Lung microvascular endothelial cell (primary cell): ENCODE measurements at regions not wholly inside any gene's neighbourhood (a gene's known extent, or its start where the extent isn't known, plus 50 kb on each side); places are given as distances from the start of the nearest gene placed in this dataset.
"Not testable (repeated sequence)": the region's sequence is repeated elsewhere in the genome, so short reads cannot be mapped to it uniquely, and the experiment has no call there.

Experiments used
- DNase-seq, 2 donors: peaks; one replicate each; pipeline versions ENCODE4 v3.0.0 to v3.0.0-alpha.2; 2010; ENCODE audit warnings: low read depth in 2 of 2

DNA sequence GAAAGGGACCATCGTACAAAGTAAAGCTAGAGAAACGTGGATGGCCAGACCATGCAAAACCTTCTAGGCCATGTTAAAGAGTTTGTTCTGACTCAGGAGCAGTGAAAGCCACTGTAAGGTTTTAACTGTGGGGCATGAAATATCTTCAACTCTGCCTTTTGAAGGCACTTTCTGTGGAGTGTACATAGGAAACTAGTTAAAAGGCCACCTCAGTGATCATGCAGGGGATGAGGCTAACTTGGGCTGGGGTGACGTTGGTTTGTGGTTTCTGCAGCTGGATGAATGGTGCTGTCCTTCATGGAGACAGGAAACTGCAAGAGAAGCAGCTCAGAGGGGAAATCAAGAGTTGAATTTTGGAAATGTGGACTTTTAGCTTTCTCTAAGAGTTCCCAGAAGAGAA is 190.7 kb downstream of the CDCA7 start:
- peak in 1 of 2 donors; percentile 2 for DNase-seq

- no peak for DNase-seq
Measured at GRCh38 chr2:173547499-173547898, 192.8 kb downstream of the CDCA7 start.

- DNase-seq = peak in 1 of 2 donors; percentile 8
Measured at GRCh38 chr2:173550143-173550542, 195.5 kb downstream of the CDCA7 start.

DNA sequence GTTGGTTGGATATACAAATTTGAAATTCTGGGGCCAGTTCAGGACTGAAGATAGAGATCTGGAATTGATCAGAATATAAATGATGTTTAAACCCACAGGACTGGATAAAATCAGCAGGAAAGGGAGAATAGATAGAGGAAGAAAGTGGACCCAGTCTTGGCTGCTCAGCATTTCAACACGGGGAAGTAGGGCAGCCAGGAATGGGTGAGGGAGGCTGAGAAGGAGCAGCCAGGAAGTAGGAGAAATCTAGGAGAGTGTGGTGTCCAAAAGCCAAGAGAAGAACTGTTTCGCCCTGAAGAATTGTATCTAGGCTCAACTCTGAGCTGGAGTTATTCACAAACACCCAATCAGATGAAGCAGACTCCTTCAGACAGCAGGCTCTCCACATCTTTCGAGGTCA is 197.9 kb downstream of the CDCA7 start:
- DNase-seq = no peak

- no peak for DNase-seq
Measured at GRCh38 chr2:173553593-173553992, 198.9 kb downstream of the CDCA7 start.

DNA sequence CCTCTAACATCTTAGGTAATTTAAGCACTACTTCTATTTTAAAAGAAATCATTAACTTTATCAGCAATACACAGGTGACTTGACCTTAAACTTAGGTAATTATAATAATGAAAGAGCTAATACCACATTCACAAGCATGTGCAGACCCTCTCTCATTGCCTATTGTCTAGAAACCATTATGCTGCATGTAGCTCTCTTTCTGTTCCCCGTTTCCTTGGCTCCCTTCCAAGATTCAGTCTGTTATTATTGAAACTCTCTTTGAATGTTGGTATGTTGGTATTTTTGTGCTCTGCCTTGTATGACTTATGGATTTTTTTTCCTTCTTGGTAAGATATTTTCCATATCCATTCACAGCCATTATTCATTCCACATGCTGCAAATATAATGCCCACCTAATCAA is 201.2 kb downstream of the CDCA7 start:
- peak; percentile 50 to 81 for DNase-seq

- DNase-seq = no peak
Measured at GRCh38 chr2:173556816-173557215, 202.1 kb downstream of the CDCA7 start.

- DNase-seq = no peak
Measured at GRCh38 chr2:173557497-173557896, 202.8 kb downstream of the CDCA7 start.

DNA sequence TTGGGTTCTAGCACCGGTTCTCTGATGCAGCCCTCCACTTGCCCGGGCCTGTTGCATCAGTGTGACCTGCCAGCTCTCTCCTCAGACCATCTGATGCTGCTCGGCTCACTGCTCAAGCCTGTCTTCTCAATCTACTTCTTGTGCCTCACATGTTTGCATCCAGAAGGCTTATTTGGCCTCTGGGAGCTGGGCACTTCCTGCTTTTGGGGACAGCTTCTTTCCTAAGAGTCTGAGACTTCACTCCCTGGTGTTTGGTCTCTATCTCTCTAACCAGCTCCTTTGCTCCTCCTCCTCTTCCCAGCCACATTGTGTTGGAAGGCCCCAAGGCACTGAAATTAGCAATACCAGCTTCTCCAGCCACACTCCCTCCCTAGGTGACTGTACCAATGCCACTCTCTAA is 212.8 kb downstream of the CDCA7 start:
- DNase-seq = no peak

GRCh38 chr2:173568054-173568453 is 213.4 kb downstream of the CDCA7 start:
- peak; percentile 23 to 49 for DNase-seq

DNA sequence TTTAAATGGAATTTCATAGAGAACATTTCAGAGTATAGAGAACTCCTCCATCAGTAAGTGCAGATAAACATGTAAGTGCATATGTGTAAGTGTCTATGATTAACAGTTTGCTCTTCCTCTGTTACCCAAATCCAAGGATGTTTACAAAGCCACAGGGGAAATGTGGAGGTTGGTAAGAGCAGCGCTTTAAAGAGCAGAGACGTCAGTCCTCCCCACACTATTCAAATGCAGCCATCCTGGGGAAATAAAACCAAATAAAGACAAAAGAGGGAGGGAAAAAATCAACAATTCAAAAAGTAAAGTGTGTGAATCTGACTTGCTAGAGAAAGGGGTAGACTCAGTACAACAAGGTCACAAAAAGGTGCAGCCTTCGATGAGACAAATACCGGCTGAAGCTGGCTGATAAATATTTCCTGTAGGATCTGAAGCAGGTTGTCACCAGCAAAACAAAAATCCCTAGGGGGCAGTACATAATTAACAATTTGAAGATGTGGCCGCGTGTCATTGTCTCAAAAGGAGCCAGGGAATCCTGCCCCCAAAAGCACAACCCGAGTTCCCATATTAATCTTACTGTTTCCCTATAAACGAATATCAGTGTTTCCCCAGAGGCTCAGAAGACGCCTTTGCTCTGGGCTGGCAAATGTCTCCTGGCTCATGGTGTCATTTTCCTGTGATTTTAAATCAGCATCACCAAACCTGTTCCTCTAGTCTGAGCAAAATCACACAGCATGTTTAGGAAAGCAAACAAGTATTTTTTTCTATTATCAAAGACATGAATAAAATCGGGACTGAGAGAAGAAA is 216.5 kb downstream of the CDCA7 start:
- DNase-seq = peak; percentile 47 to 54

GRCh38 chr2:173571887-173572680 is 217.4 kb downstream of the CDCA7 start:
- no peak for DNase-seq

GRCh38 chr2:173572848-173573247 is 218.2 kb downstream of the CDCA7 start:
- no peak for DNase-seq

DNA sequence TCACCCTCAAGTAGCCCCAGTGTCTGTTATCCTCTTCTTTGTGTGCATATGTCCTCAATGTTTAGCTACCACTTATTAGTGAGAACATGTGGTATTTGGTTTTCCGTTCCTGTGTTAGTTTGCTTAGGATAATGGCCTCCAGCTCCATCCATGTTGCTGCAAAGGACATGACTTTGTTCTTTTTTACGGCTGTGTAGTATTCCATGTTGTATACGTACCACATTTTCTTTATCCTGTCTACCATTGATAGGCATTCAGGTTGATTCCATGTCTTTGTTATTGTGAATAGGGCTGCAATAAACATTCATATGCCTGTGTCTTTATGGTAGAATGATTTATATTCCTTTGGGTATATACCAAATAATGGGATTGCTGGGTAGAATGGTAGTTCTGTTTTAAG is 219.1 kb downstream of the CDCA7 start:
- not testable (repeated sequence) for DNase-seq

- peak; percentile 62 to 71 for DNase-seq
Measured at GRCh38 chr2:173574324-173575112, 219.8 kb downstream of the CDCA7 start.

GRCh38 chr2:173578404-173579107 is 223.9 kb downstream of the CDCA7 start:
- DNase-seq = peak in 1 of 2 donors; percentile 52

DNA sequence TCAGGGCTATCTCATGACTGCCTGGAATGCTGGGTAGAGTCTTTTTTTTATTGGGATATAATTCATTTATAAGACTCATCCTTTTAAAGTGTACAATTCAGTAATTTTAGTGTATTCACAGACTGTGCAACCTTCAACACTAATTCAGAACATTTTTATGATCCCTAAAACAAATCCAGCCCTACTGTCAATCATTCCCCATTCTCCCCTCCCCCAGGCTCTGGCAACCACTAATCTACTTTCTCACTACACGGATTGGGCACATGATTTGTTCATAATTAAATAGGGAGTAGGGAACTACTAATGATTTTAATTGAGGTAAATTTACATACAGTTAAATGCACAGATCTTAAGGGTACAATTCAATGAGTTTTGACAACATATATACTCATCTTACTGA is 225.7 kb downstream of the CDCA7 start:
- DNase-seq = no peak

- no peak for DNase-seq
Measured at GRCh38 chr2:173580956-173581355, 226.3 kb downstream of the CDCA7 start.

- no peak for DNase-seq
Measured at GRCh38 chr2:173583196-173583595, 228.5 kb downstream of the CDCA7 start.

DNA sequence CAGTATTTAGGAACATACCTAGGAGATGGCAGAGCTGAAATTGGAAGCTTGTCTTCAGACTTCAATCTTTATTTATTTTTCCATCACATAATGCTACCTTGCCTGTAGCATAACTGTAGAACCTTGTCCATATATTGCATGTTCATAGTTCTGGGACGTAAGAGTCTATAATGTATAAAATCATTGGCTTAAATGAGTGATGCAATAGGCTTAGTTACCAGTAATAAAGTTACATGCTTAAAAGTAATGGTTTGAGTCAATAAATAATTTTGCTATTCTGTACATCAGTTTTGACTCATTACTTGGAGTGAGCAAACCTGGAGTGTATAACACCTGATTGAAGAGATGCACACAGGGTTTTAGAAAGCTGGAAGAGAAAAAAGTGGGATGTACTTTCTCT is 229.3 kb downstream of the CDCA7 start:
- no peak for DNase-seq
